CD4-positive, alpha-beta T cell treated with Interleukin-4 for 1 hour (primary cell): ENCODE measurements at regions not wholly inside any gene's neighbourhood (a gene's known extent, or its start where the extent isn't known, plus 50 kb on each side); places are given as distances from the start of the nearest gene placed in this dataset.

Experiments used
- DNase-seq, 2 donors: peaks; one replicate each; pipeline ENCODE4 v3.0.0-alpha.2; 2020 to 2022

DNA sequence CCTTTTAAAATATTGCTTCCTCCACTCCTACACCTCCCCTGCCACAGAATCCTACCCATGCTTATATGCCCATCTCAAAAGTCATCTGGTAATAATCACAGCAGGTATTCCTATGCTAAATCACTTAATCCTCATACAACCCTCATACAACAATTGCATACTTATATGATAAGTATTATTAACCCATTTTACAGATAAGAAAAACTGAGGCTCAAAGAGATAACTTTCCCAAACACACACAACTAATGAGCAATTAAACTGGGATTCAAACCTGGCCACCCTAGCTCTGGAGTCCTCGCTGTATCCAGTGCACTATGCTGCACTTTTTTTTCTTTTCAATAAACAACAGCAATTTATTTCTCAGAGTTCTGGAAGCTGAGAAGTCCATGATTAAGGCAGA is 99.8 kb upstream of the TSPAN5 start:
- no peak for DNase-seq

DNA sequence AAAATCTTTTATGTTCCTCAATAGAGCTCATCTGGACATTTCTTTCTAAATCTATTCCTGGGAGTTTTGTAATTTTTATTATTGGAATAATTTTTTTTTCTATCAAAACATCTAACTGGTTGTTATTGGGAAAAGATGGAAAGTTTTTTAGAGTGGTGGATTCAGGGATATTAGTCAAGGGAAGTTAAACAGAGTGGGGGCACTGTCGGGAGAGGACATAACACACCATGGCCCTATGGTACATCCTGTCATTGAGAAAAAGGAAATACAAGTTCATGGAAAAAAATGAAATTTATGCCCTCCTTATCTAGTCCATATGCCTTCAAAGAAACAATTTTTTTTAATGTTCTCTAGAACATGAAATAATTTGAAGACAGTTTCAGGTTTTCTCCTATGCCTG is 96.3 kb upstream of the TSPAN5 start:
- DNase-seq: no peak

GRCh38 chr4:98749206-98749605 is 90.8 kb upstream of the TSPAN5 start:
- DNase-seq: no peak

- DNase-seq: no peak
These were observed 90.2 kb upstream of the TSPAN5 start for GRCh38 chr4:98748609-98749008.

GRCh38 chr4:98747393-98748091 is 89.1 kb upstream of the TSPAN5 start:
- DNase-seq: no peak

DNA sequence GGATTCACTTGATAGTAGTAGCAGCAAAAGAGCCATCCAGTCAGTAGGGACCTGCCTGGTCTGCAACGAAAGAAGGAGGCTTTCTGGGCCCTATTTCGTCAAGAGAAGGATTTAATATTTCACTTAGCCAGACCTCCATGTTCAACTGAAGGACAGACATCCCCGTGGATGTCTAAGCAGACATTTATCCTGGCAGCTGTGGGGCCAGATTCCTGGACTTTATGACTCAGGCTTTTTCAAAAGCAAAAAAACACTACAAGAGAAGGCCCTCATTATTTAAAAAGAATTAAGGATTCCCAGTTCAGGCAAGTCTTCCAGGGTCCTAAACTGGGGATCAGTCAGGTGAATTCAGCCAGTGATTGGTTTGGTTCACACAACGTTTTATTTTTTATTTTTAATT is 88.5 kb upstream of the TSPAN5 start:
- no peak for DNase-seq

DNA sequence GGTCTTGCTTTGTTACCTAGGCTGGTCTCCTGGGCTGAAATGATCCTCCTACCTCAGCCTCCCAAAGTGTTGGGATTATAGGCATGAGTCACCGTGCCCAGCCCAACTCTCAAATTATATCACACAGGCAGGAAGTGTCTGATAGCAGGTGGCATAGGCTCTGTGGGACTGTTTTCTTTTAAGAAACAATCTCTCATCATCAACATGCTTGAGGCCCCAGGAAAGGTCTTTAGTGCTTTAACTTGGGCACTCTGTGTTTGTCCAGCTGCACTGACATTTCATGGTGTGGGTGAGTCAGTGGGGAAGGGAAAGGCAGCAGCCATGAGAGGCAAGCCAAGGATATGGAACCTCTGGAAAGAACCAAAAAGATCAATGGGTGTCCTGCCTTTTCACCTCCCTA is 88.1 kb upstream of the TSPAN5 start:
- DNase-seq: no peak

GRCh38 chr4:98745366-98745765 is 87.0 kb upstream of the TSPAN5 start:
- no peak for DNase-seq

- DNase-seq: no peak
These were observed 86.2 kb upstream of the TSPAN5 start for GRCh38 chr4:98744372-98745150.

GRCh38 chr4:98741952-98742351 is 83.5 kb upstream of the TSPAN5 start:
- no peak for DNase-seq

- no peak for DNase-seq
These were observed 81.3 kb upstream of the TSPAN5 start for GRCh38 chr4:98739751-98740150.

DNA sequence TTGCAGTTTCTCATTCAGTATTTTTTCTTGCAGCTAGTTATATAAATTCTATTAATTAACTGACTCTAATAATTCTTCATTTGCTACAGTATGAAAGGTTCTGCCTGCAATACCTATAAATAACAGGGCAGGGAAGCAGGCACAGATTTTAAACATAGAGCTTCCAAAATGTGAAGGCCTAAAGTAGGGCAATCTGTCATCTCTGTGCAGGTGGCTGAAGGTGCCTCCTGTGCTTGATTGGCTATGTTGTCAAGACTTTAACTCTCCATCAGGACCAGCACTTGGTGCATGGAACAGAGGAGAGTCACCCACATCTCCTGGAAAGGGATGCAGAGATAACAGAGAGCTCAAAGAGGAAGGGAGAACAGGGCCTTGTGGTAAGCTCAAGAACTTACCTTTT is 75.2 kb upstream of the TSPAN5 start:
- no peak for DNase-seq

DNA sequence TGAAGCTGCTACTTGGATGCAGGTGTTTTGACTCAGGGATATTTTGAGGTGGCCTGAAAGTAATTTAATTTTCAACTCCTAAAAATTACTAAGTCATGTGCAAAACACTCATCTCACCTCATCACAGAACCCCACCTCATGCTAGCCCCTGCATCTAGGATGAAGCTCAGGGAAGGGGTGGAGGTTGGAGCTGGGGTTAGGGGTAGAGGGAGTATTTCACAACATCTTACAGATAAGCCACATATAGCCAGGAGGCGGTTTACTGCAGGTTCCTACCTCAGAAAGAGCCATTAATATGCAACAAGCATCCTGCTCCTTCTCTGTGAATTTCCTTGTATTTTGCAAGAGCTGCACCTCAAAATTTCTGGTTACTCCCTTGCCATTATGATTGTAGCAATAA is 70.5 kb upstream of the TSPAN5 start:
- no peak for DNase-seq

- DNase-seq: no peak
These were observed 70.0 kb upstream of the TSPAN5 start for GRCh38 chr4:98728433-98728832.

DNA sequence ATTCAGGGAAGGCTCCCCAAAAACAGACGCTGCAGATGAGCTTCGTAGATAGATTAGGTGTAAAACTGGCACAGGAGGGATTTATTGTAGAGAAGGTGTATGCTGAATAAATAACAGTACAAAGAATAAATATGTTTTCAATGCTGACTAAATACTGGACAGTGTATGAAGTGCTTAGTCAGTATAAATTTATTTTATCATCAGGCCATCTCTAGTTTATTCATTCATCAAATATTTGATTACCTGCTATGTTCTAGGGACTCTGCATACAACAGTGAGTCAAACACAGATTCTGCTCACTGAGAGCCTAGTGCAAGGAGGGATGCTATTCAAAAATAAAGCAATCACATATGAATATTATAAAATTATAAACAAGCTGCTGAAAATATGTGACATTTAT is 63.6 kb upstream of the TSPAN5 start:
- DNase-seq: no peak

- no peak for DNase-seq
These were observed 62.6 kb upstream of the TSPAN5 start for GRCh38 chr4:98720871-98721480.

DNA sequence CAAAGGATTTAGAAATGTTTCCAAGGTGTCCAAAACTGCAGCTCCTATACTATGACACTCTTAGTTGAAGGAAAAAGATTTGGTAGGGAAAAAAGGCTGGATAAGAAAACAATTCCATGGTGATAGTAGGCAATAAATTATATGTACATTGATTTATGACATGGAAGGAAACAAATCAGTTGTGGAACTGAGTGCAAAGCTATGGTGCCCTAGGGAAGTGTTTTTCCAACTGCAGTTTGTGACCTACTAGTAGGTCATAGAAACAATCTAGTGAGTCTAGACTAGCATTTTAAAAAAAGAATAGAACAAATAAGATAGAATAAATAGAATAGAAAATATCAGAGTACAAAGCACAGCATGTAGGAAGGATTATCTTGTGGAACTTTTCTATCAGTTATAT is 58.4 kb upstream of the TSPAN5 start:
- DNase-seq: no peak

GRCh38 chr4:98712607-98713006 is 54.2 kb upstream of the TSPAN5 start:
- DNase-seq: no peak

- no peak for DNase-seq
These were observed 53.1 kb upstream of the TSPAN5 start for GRCh38 chr4:98711526-98711925.

- DNase-seq: no peak
These were observed 52.4 kb upstream of the TSPAN5 start for GRCh38 chr4:98710831-98711230.
